H9 (cell line): ENCODE measurements at regions not wholly inside any gene's neighbourhood (a gene's known extent, or its start where the extent isn't known, plus 50 kb on each side); places are given as distances from the start of the nearest gene placed in this dataset.

Experiments used
- DNase-seq: peaks from one replicate; pipeline ENCODE4 v3.0.0-alpha.2; 2017
- H2AFZ ChIP-seq: one replicate; pipeline ENCODE4 v1.6.1; 2013; ENCODE audit warnings: mild to moderate bottlenecking, low read length, control low read depth, moderate library complexity
- H2AK5ac ChIP-seq: 2 replicates; pipeline ENCODE4 v1.6.1; 2013; ENCODE audit warnings: low read length, control low read depth, mixed read lengths; ENCODE audit not compliant: insufficient read length
- H2BK120ac ChIP-seq: one replicate; pipeline ENCODE4 v1.6.1; 2013; ENCODE audit warnings: low read depth, mild to moderate bottlenecking, low read length, control low read depth, inconsistent platforms; ENCODE audit not compliant: poor library complexity, severe bottlenecking
- H2BK12ac ChIP-seq: 2 replicates; pipeline ENCODE4 v1.6.1; 2013; ENCODE audit warnings: low read length, control low read depth, mixed read lengths, low read depth; ENCODE audit not compliant: insufficient read length
- H2BK15ac ChIP-seq: 2 replicates; pipeline ENCODE4 v1.6.1; 2013; ENCODE audit warnings: low read depth, low read length, control low read depth
- H2BK20ac ChIP-seq: one replicate; pipeline ENCODE4 v1.6.1; 2013; ENCODE audit warnings: low read depth, mild to moderate bottlenecking, low read length, control low read depth, inconsistent platforms; ENCODE audit not compliant: poor library complexity, severe bottlenecking
- H2BK5ac ChIP-seq: 2 replicates; pipeline ENCODE4 v1.6.1; 2013; ENCODE audit warnings: low read length, control low read depth, mixed read lengths; ENCODE audit not compliant: insufficient read length
- H3K14ac ChIP-seq: 2 replicates; pipeline ENCODE4 v1.6.1; 2013; ENCODE audit warnings: low read length, control low read depth; ENCODE audit not compliant: insufficient read depth
- H3K18ac ChIP-seq: 2 replicates; pipeline ENCODE4 v1.6.1; 2013; ENCODE audit warnings: low read depth, mild to moderate bottlenecking, mixed read lengths, low read length, control low read depth; ENCODE audit not compliant: insufficient read length
- H3K23ac ChIP-seq: 2 replicates; pipeline ENCODE4 v1.6.1; 2013; ENCODE audit warnings: low read length, control low read depth, mixed read lengths, low read depth; ENCODE audit not compliant: insufficient read length
- H3K23me2 ChIP-seq: 2 replicates; pipeline ENCODE4 v1.6.1; 2013; ENCODE audit warnings: low read depth, mild to moderate bottlenecking, mixed read lengths, low read length, control low read depth; ENCODE audit not compliant: insufficient read length, poor library complexity, severe bottlenecking
- H3K27ac ChIP-seq: 2 replicates; pipeline ENCODE4 v1.5.1; 2013; ENCODE audit warnings: low read length, control low read depth, mixed read lengths, low read depth; ENCODE audit not compliant: insufficient read length
- H3K27me3 ChIP-seq: 2 replicates; pipeline ENCODE4 v1.6.1; 2013; ENCODE audit warnings: low read length, control low read depth, inconsistent platforms; ENCODE audit not compliant: insufficient read depth
- H3K4ac ChIP-seq: 2 replicates; pipeline ENCODE4 v1.6.1; 2013; ENCODE audit warnings: low read depth, mild to moderate bottlenecking, control low read depth, inconsistent platforms, low read length, moderate library complexity
- H3K4me1 ChIP-seq: 2 replicates; pipeline ENCODE4 v1.6.1; 2013; ENCODE audit warnings: low read length, control low read depth, inconsistent platforms; ENCODE audit not compliant: insufficient read depth
- H3K4me2 ChIP-seq: 2 replicates; pipeline ENCODE4 v1.6.1; 2013; ENCODE audit warnings: low read length, control low read depth, mixed read lengths; ENCODE audit not compliant: insufficient read length, insufficient read depth
- H3K56ac ChIP-seq: 2 replicates; pipeline ENCODE4 v1.6.1; 2013; ENCODE audit warnings: low read depth, mild to moderate bottlenecking, mixed read lengths, low read length, control low read depth; ENCODE audit not compliant: insufficient read length
- H3K79me1 ChIP-seq: 2 replicates; pipeline ENCODE4 v1.6.1; 2013; ENCODE audit warnings: low read depth, mild to moderate bottlenecking, moderate library complexity, low read length, control low read depth, inconsistent platforms; ENCODE audit not compliant: insufficient read depth, poor library complexity, severe bottlenecking
- H3K79me2 ChIP-seq: 2 replicates; pipeline ENCODE4 v1.6.1; 2013; ENCODE audit warnings: low read length, control low read depth, inconsistent platforms; ENCODE audit not compliant: insufficient read depth
- H3K9ac ChIP-seq: 2 replicates; pipeline ENCODE4 v1.6.1; 2013; ENCODE audit warnings: low read length, control low read depth, mixed read lengths; ENCODE audit not compliant: insufficient read length; ENCODE audit errors: extremely low read depth
- H3K9me3 ChIP-seq: one replicate; pipeline ENCODE4 v1.6.1; 2013; ENCODE audit warnings: low read depth, low read length, inconsistent platforms; ENCODE audit not compliant: control insufficient read depth
- H3T11ph ChIP-seq: one replicate; pipeline ENCODE4 v1.6.1; 2013; ENCODE audit warnings: mild to moderate bottlenecking, low read length, control low read depth, inconsistent platforms
- H4K20me1 ChIP-seq: one replicate; pipeline ENCODE4 v1.6.1; 2013; ENCODE audit not compliant: control insufficient read depth, insufficient read length, insufficient read depth
- H4K5ac ChIP-seq: 2 replicates; pipeline ENCODE4 v1.6.1; 2013; ENCODE audit warnings: low read depth, mild to moderate bottlenecking, mixed read lengths, low read length, control low read depth; ENCODE audit not compliant: insufficient read length
- H4K8ac ChIP-seq: replicated peaks from 2 replicates; pipeline ENCODE4 v1.6.1; 2013; ENCODE audit warnings: low read length, control low read depth, mixed read lengths, low read depth; ENCODE audit not compliant: insufficient read length
- H4K91ac ChIP-seq: 2 replicates; pipeline ENCODE4 v1.6.1; 2013; ENCODE audit warnings: low read depth, mild to moderate bottlenecking, moderate library complexity, mixed read lengths, low read length, control low read depth; ENCODE audit not compliant: insufficient read length
- H3K27ac Mint-ChIP-seq, 3 experiments: 2 replicates in 2 of 3; 3 replicates in 1 of 3; pipeline ENCODE4 v1.8.0; 2020 to 2021; ENCODE audit warnings: mixed read lengths in 3 of 3, mild to moderate bottlenecking in 1 of 3, moderate library complexity in 1 of 3
- H3K27me3 Mint-ChIP-seq: 2 replicates; pipeline ENCODE4 v1.8.0; 2021; ENCODE audit warnings: low read depth, mild to moderate bottlenecking, moderate library complexity, mixed read lengths
- H3K36me3 Mint-ChIP-seq, 3 experiments: 2 replicates in 2 of 3; 3 replicates in 1 of 3; pipeline ENCODE4 v1.8.0; 2020 to 2021; ENCODE audit warnings: low read depth in 3 of 3, mixed read lengths in 3 of 3; ENCODE audit not compliant: insufficient read depth in 1 of 3
- H3K4me1 Mint-ChIP-seq, 2 experiments: 2 replicates each; pipeline ENCODE4 v1.8.0; 2020; ENCODE audit warnings: mixed read lengths in 2 of 2
- H3K4me3 Mint-ChIP-seq, 2 experiments: 2 replicates in 1 of 2; 3 replicates in 1 of 2; pipeline ENCODE4 v1.8.0; 2020 to 2021; ENCODE audit warnings: mild to moderate bottlenecking in 2 of 2, mixed read lengths in 2 of 2, moderate library complexity in 1 of 2
- H3K9me3 Mint-ChIP-seq, 2 experiments: 2 replicates in 1 of 2; 3 replicates in 1 of 2; pipeline ENCODE4 v1.8.0; 2020; ENCODE audit warnings: mild to moderate bottlenecking in 2 of 2, mixed read lengths in 2 of 2, moderate library complexity in 1 of 2
- CTCF ChIP-seq: fragments of 200-600 bp; sonication (generic); conservative IDR thresholded peaks from 3 replicates; pipeline ENCODE4 v1.8.0; 2021; ENCODE audit warnings: antibody characterized with exemption, mild to moderate bottlenecking
- WGBS: extraction: QIAGEN DNeasy Blood & Tissue Kit; methylation state at CpG from one replicate; pipeline ENCODE4 v1.1.7; 2013; ENCODE audit warnings: missing lambda C conversion rate, low lambda C conversion rate, mixed read lengths; ENCODE audit not compliant: insufficient read length; ENCODE audit errors: extremely low coverage; 5-methylcytosine and 5-hydroxymethylcytosine counted together

GRCh38 chr7:155984028-155984580, 171.8 kb upstream of the SHH start:
- Histone ChIP-seq H3T11ph (no peak overlapping the region), H3K14ac (no peak overlapping the region), H4K91ac (no peak overlapping the region), H3K79me1 (no peaks in the 10 kb centered on the region), H4K8ac (no peak overlapping the region), H2AK5ac (no peak overlapping the region), H3K4me1 (no peaks in the 10 kb centered on the region), H2BK20ac (no peak overlapping the region), H2BK5ac (no peak overlapping the region), H2BK15ac (no peak overlapping the region), H3K4me2 (no peak overlapping the region), H4K5ac (no peak overlapping the region), H3K4ac (no peak overlapping the region), H3K79me2 (no peaks in the 10 kb centered on the region), H3K9ac (no peak overlapping the region), H2BK12ac (no peak overlapping the region), H3K23me2 (no peaks in the 10 kb centered on the region), H3K27ac (no peak overlapping the region), H3K18ac (no peak overlapping the region), H3K23ac (no peak overlapping the region), H3K9me3 (no peaks in the 10 kb centered on the region), H4K20me1 (no peaks in the 10 kb centered on the region), H3K27me3 (no peaks in the 10 kb centered on the region), H3K56ac (no peak overlapping the region), H2AFZ (no peak overlapping the region), H2BK120ac (no peak overlapping the region)
- Mint-ChIP-seq H3K27ac (no peak overlapping the region; a peak in 1 of 7 replicates), H3K4me3 (no peak overlapping the region), H3K9me3 (peaks cover 8 to 14% of the 10 kb centered on the region in 2 experiments; a peak in 4 of 5 replicates), H3K36me3 (no peaks in the 10 kb centered on the region; a peak in 1 of 7 replicates), H3K4me1 (no peaks in the 10 kb centered on the region), H3K27me3 (peaks cover 26% of the 10 kb centered on the region)
- DNase-seq: peak; percentile 10
- no peak for TF ChIP-seq CTCF
- WGBS: no CpG with 5 or more reads among the region's 10 CpGs
